HUES48 (cell line): ENCODE measurements at regions not wholly inside any gene's neighbourhood (a gene's known extent, or its start where the extent isn't known, plus 50 kb on each side); places are given as distances from the start of the nearest gene placed in this dataset.

Experiments
- H3K27ac ChIP-seq: one replicate; pipeline ENCODE4 v1.7.0; 2013; ENCODE audit warnings: low read depth, low read length, inconsistent platforms
- H3K27me3 ChIP-seq: 2 replicates; pipeline ENCODE4 v1.6.1; 2013; ENCODE audit warnings: mild to moderate bottlenecking, low read length; ENCODE audit not compliant: control insufficient read depth, insufficient read depth
- H3K36me3 ChIP-seq: 2 replicates; pipeline ENCODE4 v1.6.1; 2013; ENCODE audit warnings: low read length; ENCODE audit not compliant: control insufficient read depth, insufficient read depth
- H3K4me1 ChIP-seq: 2 replicates; pipeline ENCODE4 v1.6.1; 2013; ENCODE audit warnings: mild to moderate bottlenecking, low read length; ENCODE audit not compliant: control insufficient read depth, insufficient read depth
- H3K4me3 ChIP-seq: 2 replicates; pipeline ENCODE4 v1.5.1; 2013; ENCODE audit warnings: mild to moderate bottlenecking, low read depth, low read length
- H3K9ac ChIP-seq: 2 replicates; pipeline ENCODE4 v1.6.1; 2013; ENCODE audit warnings: mild to moderate bottlenecking, low read depth, low read length, moderate library complexity
- H3K9me3 ChIP-seq: 2 replicates; pipeline ENCODE4 v1.6.1; 2013; ENCODE audit warnings: low read length; ENCODE audit not compliant: control insufficient read depth, insufficient read depth

DNA sequence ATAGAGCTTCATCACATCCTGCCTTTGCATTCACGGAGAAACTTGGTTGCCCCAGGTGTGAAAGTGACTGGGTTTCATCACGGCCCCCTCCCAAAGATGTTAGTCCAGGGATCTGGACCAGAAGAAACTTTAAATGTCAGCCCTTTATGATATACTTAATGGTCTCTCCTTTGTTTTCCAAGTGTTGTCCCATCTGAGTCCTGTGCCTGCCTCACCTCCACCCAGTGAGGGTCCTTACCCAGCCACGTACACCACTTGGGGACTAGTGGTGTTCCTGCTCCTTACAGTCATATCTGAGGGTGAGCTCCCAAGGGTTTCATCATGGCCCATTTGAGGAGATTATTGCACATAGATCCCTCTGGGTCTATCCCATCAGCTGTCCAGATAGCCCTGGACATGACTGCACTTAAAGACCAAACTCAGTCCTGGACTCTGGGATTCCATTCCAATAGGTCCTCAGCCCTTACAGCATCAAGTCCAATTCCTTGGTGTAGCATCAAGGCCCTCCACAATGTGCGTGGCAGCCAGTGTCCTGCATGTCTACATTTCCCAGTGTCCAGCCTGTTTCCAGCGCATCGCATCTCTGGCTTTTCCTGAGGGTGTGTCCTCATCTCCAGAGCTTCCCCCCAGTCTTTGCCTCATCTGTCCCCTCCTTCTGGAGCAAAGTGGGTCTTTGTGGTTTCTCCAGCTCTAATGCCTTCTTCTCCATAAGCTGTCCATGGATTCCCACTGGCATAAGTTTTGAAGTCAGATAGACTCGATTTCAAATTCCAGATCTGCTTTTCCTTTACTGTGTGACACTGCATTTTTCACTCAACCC, 351.6 kb downstream of the MYCN start:
- no peaks in the 10 kb centered on the region for H3K27me3 ChIP-seq
- no peak overlapping the region for H3K9ac ChIP-seq
- no peaks in the 10 kb centered on the region for H3K9me3 ChIP-seq
- no peak overlapping the region for H3K27ac ChIP-seq
- H3K36me3 ChIP-seq, result no peaks in the 10 kb centered on the region
- H3K4me1 ChIP-seq, result no peaks in the 10 kb centered on the region
- no peak overlapping the region for H3K4me3 ChIP-seq

DNA sequence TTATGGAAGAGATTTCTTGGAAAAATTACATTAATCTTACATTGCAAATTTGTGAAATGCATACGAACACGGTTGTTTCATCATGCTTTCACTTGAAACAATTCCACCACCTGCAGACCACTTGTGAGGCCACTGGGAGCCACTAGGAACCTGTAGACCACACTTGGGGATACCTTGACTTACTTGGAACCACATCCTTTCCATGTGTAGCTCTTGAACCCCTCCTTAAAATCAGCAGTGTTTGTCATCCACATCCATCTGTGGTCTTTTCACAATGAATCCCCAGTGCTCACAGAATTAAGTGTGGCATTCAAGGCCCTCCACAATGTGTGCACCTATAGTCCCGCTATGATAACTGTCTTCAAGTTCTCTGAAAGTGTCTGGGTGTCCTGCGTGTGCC, 350.9 kb downstream of the MYCN start:
- H3K36me3 ChIP-seq, result no peaks in the 10 kb centered on the region
- no peak overlapping the region for H3K4me3 ChIP-seq
- H3K4me1 ChIP-seq, result no peaks in the 10 kb centered on the region
- H3K9ac ChIP-seq, result no peak overlapping the region
- no peaks in the 10 kb centered on the region for H3K9me3 ChIP-seq
- H3K27ac ChIP-seq, result no peak overlapping the region
- no peaks in the 10 kb centered on the region for H3K27me3 ChIP-seq

DNA sequence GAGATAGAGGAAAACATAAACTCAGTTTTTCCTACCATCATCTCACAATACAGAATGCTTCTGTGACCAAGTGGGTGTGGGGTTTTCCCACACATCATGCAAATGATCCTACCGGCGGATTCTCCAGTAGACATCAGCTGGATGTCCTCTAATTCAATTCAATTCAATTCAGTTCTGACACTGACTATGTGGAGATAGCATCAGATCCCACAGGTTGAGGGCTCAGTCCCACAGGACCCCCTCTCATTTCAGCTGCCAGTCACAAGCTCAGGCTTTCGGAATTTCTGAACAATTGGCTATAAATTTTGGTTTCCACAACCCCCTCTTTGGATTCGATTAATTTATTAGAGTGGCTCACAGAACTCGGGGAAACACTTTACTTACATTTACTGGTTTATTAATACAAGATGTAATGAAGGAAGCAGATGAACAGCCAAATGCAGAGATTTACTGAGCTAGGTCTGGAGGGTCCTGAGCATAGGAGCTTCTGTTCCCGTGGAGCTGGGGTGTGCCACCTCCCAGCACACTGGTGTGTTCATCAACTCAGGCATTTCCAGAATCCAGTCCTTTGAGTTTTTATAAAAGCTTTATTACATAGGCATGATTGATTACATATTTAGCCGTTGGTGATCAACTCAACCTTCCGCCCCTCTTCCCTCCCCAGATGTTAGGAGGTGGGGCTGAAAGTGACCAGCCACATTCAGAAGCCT, 350.1 kb downstream of the MYCN start:
- no peak overlapping the region for H3K27ac ChIP-seq
- no peaks in the 10 kb centered on the region for H3K9me3 ChIP-seq
- no peaks in the 10 kb centered on the region for H3K27me3 ChIP-seq
- H3K36me3 ChIP-seq, result no peaks in the 10 kb centered on the region
- H3K4me1 ChIP-seq, result no peaks in the 10 kb centered on the region
- H3K9ac ChIP-seq, result no peak overlapping the region
- H3K4me3 ChIP-seq, result no peak overlapping the region

DNA sequence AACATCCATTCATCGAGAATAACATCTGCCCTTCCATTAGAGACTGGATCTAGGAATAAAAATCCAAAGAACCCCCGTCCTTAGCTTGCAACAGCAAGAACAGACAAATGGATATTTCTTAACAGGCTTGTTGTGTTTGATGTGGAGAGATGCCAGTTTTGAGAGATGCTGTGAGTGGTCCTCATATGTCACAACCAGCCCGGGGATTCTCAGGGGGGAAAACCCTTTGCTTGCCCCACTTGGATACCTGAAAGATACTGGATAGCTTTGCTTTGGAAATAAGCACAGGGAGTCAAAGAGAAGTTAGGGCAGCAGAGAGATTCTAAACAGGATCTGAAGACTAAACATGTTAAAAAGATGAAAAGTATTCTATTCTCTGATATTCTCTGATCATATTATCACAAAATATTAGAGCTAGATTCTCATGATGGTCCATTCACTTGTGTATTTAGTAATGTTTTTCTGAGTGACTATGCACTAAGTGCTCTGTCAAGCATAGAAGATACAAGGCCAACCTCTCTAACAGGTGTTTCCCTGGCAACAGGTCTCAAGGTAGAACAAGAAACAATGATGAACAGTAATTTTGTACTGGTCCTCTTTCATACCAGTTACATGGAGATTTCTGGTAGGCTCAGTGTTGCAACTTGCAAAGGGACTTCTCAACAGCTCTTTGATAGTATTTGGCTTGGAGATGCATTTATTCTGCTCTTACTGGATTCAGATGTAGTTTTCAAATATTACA, 348.2 kb downstream of the MYCN start:
- Histone ChIP-seq H3K27me3 (no peaks in the 10 kb centered on the region), H3K9me3 (no peaks in the 10 kb centered on the region), H3K27ac (no peak overlapping the region), H3K4me1 (no peaks in the 10 kb centered on the region), H3K4me3 (no peak overlapping the region), H3K36me3 (no peaks in the 10 kb centered on the region), H3K9ac (no peak overlapping the region)

DNA sequence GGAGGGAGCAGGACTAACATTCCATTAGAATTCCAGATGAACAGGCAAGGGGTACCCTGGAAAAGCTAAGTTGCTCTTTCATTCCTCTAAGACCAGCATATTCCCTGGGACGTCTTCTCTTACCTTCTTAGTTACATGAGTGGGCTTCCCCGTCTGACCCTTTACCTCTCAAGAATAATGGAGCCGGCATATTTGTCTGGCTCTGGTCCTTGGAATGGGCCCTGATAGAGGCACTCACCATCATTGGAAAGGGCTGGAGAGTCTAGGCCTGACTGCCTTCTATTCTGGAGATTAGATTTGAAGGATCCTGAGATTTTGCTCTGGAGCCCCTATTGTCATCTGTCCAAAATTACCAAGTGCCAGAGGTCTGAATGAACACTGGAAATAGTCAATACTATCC, 347.5 kb downstream of the MYCN start:
- H3K9me3 ChIP-seq, result no peaks in the 10 kb centered on the region
- H3K9ac ChIP-seq, result no peak overlapping the region
- H3K4me3 ChIP-seq, result no peak overlapping the region
- H3K27me3 ChIP-seq, result no peaks in the 10 kb centered on the region
- no peak overlapping the region for H3K27ac ChIP-seq
- no peaks in the 10 kb centered on the region for H3K36me3 ChIP-seq
- no peaks in the 10 kb centered on the region for H3K4me1 ChIP-seq

DNA sequence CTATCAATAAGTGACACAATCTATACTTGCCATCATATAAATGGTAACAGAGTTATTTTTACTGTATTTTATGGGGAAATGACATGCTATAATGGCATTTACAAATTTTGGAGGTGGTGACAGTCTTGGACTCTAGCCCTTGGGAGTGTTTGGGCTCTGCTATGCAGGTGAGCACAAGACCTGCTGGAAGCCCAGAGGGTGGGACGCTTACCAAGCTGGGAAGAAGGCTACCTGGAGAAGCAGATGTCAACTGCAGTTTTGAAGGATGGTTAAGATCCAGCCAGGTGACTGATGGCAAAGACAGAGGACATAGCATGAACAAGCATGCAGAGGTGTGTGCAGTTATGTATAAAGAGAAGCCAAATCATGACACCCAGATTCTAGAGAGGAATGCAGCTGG, 346.9 kb downstream of the MYCN start:
- H3K9me3 ChIP-seq, result no peaks in the 10 kb centered on the region
- H3K4me3 ChIP-seq, result no peak overlapping the region
- H3K27ac ChIP-seq, result no peak overlapping the region
- H3K36me3 ChIP-seq, result no peaks in the 10 kb centered on the region
- H3K9ac ChIP-seq, result no peak overlapping the region
- H3K27me3 ChIP-seq, result no peaks in the 10 kb centered on the region
- no peaks in the 10 kb centered on the region for H3K4me1 ChIP-seq

DNA sequence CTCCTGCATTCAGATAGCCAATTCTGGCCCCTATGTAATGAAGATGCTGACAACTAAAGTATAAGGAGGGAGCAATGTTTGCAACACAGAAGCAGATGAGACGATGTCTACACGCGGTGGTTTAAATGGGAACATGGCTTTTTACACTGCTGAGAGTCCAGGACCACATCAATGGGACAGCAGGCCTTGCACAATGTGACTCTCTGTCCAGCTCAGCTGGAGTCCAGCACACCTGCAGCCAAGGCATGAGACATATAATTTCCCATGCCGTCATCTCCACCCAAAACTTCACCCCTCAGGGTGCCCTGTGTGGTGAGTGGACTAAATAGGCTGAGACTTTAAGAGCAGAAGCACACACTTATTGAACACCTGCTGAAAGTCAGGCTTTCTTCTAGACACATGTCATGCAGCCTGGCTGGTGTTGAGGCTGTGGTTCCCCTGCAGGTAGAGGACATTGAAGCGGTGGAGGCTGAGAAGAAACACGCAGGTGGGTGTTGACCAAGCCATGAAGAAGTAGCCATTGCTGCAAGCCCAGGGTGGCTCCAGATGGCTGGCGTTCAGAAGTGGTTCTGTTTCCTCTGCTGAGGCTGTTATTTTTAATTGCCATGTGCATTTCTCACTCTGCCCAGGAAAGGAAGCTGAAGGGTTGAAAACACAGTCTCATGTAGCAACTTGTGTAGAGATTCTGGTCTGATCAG, 345.6 kb downstream of the MYCN start:
- Histone ChIP-seq H3K9me3 (no peaks in the 10 kb centered on the region), H3K4me3 (no peak overlapping the region), H3K27ac (no peak overlapping the region)

DNA sequence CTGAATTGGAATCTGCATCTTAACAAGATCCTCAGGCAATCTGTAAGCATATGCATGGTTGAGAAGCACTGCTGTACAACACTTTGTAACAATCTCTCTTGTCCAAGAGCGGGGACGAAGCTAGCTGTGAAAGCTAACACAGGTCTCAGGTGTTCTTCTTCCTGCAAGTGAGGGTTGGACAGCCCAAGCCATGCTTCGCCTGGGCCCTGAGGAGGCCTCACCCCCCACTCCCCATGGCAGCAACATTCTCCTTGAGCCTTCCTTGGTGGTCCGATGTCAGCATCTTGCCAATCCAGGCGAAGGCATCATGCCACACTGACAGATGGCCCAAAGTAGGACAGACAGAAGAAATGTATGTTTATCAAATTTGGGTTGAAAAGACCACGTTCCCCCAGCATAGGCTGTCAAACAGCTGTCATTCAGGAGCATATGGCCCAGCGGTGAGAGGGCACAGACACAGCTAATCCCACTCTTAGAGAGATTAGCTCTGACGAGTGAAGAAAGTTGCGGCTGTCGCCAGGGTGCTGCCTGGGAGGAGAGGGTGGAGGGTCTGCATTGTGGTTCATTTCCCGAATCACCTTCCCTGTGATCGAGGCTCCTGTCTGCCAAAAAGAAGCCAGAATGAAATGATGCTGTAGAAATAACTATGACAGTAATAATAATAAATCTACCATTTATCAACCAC, 344.7 kb downstream of the MYCN start:
- Histone ChIP-seq H3K4me1 (peaks cover 4% of the 10 kb centered on the region; the same call in 1 of the 2 replicates), H3K4me3 (no peak overlapping the region), H3K27ac (no peak overlapping the region), H3K9me3 (no peaks in the 10 kb centered on the region), H3K36me3 (no peaks in the 10 kb centered on the region), H3K27me3 (no peaks in the 10 kb centered on the region), H3K9ac (no peak overlapping the region)

More for the DNA sequence above, 345.6 kb downstream of the MYCN start:
- H3K36me3 ChIP-seq, result no peaks in the 10 kb centered on the region
- no peaks in the 10 kb centered on the region for H3K27me3 ChIP-seq
- H3K9ac ChIP-seq, result no peak overlapping the region
- peaks cover 4% of the 10 kb centered on the region; the same call in 1 of the 2 replicates for H3K4me1 ChIP-seq

DNA sequence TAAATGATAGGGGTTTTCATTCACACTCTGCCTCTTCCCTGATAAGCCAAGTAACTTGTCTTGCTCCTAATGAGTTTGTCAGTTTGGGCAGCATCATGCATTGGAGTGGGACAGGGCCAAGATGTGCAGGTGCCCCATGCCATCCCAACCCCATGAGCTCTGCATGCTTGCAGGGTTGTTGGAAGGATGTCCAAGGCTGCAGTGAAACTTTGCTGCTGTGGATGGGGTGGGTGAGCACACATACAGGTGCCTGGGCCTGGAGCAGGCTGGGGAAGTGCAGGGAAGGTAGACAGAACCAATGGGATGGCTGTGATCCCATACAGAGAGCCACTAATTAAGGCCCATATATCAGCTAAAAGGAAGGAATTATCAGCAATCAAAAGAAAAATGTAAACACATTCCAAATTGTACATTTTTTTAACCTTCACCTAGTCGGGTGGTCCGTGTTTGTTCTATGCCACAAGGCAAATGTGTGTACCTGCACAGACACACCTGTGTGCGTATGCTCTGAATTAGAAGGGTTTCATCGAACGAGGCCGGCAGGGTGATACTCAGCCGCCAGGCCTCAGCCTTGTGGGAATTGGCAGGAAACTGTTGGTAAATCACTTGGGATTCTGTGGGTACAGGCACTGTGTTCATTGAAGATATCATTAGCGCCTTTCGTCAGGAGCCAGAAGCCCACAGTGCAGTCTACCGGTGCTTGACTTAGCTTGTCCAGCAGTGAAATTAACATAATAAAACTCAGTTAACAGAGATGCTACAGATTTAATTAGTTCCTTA, 342.9 kb downstream of the MYCN start:
- H3K27me3 ChIP-seq, result no peaks in the 10 kb centered on the region
- H3K4me3 ChIP-seq, result no peak overlapping the region
- no peaks in the 10 kb centered on the region for H3K36me3 ChIP-seq
- no peaks in the 10 kb centered on the region for H3K9me3 ChIP-seq
- H3K4me1 ChIP-seq, result peaks cover 4% of the 10 kb centered on the region; the same call in 1 of the 2 replicates
- no peak overlapping the region for H3K9ac ChIP-seq
- H3K27ac ChIP-seq, result no peak overlapping the region

DNA sequence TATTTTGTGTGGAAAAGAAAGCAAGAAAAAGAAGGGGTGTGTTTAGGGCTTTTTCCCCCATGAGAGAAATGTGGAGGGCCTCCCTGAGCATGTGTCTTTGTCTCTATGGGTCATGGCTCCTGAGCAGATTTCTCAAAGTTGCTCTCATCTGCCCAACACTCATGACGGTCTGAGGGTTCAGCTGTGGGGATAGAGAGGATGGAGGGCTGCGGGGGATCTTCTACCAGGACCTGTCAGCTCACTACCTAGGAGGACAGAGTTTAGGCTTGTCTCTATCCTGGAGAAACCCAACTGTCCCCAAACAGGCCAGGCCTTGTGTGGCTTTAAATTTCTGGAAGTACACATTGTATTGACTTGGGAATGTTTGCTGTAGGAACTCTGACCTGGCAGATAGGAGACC, 342.2 kb downstream of the MYCN start:
- Histone ChIP-seq H3K27me3 (no peaks in the 10 kb centered on the region), H3K36me3 (no peaks in the 10 kb centered on the region), H3K27ac (no peak overlapping the region), H3K9ac (no peak overlapping the region), H3K4me1 (peaks cover 4% of the 10 kb centered on the region; the same call in 1 of the 2 replicates), H3K4me3 (no peak overlapping the region), H3K9me3 (no peaks in the 10 kb centered on the region)
